CD14-positive monocyte (primary cell): ENCODE measurements at regions not wholly inside any gene's neighbourhood (a gene's known extent, or its start where the extent isn't known, plus 50 kb on each side); places are given as distances from the start of the nearest gene placed in this dataset.

Experiments
- DNase-seq, 3 donors: peaks; one replicate each; pipeline ENCODE4 v3.0.0-alpha.2; 2011 to 2022
- H2AFZ ChIP-seq: 2 replicates; pipeline ENCODE4 v1.6.0; 2012; ENCODE audit warnings: mild to moderate bottlenecking, low read depth, low read length, inconsistent platforms; ENCODE audit not compliant: insufficient read depth, poor library complexity, severe bottlenecking
- H3K27ac ChIP-seq, 2 donors: 1 replicate in 1 of 2; 2 replicates in 1 of 2; pipeline ENCODE4 v1.5.1; 2012 to 2013; ENCODE audit warnings: low read length in 2 of 2, control low read depth in 1 of 2, inconsistent platforms in 1 of 2, low read depth in 1 of 2, mild to moderate bottlenecking in 1 of 2
- H3K27me3 ChIP-seq, 2 donors: one replicate each; pipeline versions ENCODE4 v1.6.0 to v1.6.1; 2011 to 2013; ENCODE audit warnings: low read length in 2 of 2; ENCODE audit not compliant: control insufficient read depth in 2 of 2, insufficient read depth in 2 of 2
- H3K36me3 ChIP-seq, 2 donors: replicated peaks in 1 of 2; 1 replicate in 1 of 2; 2 replicates in 1 of 2; pipeline versions ENCODE4 v1.5.1 to v1.6.1; 2012 to 2013; ENCODE audit warnings: low read length in 2 of 2, control low read depth in 1 of 2, inconsistent platforms in 1 of 2, mild to moderate bottlenecking in 1 of 2; ENCODE audit not compliant: insufficient read depth in 2 of 2, control insufficient read depth in 1 of 2
- H3K4me1 ChIP-seq, 2 donors: 1 replicate in 1 of 2; 2 replicates in 1 of 2; pipeline versions ENCODE4 v1.5.1 to v1.6.1; 2012 to 2013; ENCODE audit warnings: low read length in 2 of 2, control low read depth in 1 of 2, inconsistent platforms in 1 of 2, mild to moderate bottlenecking in 1 of 2, moderate library complexity in 1 of 2; ENCODE audit not compliant: insufficient read depth in 2 of 2, control insufficient read depth in 1 of 2
- H3K4me2 ChIP-seq: replicated peaks from 2 replicates; pipeline ENCODE3; 2012; ENCODE audit warnings: low read length, moderate library complexity, mild to moderate bottlenecking; ENCODE audit not compliant: poor library complexity, severe bottlenecking; ENCODE audit errors: extremely low read depth
- H3K4me3 ChIP-seq, 3 experiments: fragments of 200-600 bp in 1 of 3; sonication (generic) in 1 of 3; replicated peaks in 1 of 3; 1 replicate in 2 of 3; 2 replicates in 1 of 3; pipeline ENCODE4 v1.5.1; 2011 to 2013; ENCODE audit warnings: low read length in 3 of 3, mild to moderate bottlenecking in 3 of 3, control low read depth in 2 of 3, low read depth in 2 of 3, inconsistent platforms in 1 of 3, moderate library complexity in 1 of 3
- H3K79me2 ChIP-seq: 2 replicates; pipeline ENCODE4 v1.6.0; 2012; ENCODE audit warnings: mild to moderate bottlenecking, control low read depth, inconsistent platforms, low read length, moderate library complexity; ENCODE audit not compliant: insufficient read depth
- H3K9ac ChIP-seq: 2 replicates; pipeline ENCODE4 v1.6.0; 2017; ENCODE audit warnings: low read length, mild to moderate bottlenecking; ENCODE audit not compliant: insufficient read depth, poor library complexity, severe bottlenecking
- H3K9me3 ChIP-seq, 2 donors: replicated peaks in 1 of 2; 1 replicate in 1 of 2; 2 replicates in 1 of 2; pipeline versions ENCODE4 v1.5.1 to v1.6.1; 2012 to 2013; ENCODE audit warnings: low read length in 2 of 2, control low read depth in 1 of 2; ENCODE audit not compliant: control insufficient read depth in 1 of 2, insufficient read depth in 1 of 2
- H4K20me1 ChIP-seq: 2 replicates; pipeline ENCODE4 v1.6.0; 2012; ENCODE audit warnings: mild to moderate bottlenecking, low read length, control low read depth, moderate library complexity; ENCODE audit not compliant: insufficient read depth
- H3K27ac Mint-ChIP-seq, 7 donors: one replicate each; pipeline ENCODE4 v1.8.0; 2020; ENCODE audit warnings: mild to moderate bottlenecking in 7 of 7, mixed read lengths in 7 of 7, moderate library complexity in 6 of 7, inconsistent platforms in 2 of 7
- H3K27me3 Mint-ChIP-seq, 3 donors: one replicate each; pipeline ENCODE4 v1.8.0; 2021 to 2022; ENCODE audit warnings: low read depth in 3 of 3, mild to moderate bottlenecking in 3 of 3, mixed read lengths in 3 of 3, moderate library complexity in 3 of 3, inconsistent platforms in 1 of 3
- H3K36me3 Mint-ChIP-seq, 2 donors: one replicate each; pipeline ENCODE4 v1.8.0; 2020; ENCODE audit warnings: mixed read lengths in 2 of 2, inconsistent platforms in 1 of 2, mild to moderate bottlenecking in 1 of 2
- H3K4me1 Mint-ChIP-seq: one replicate; pipeline ENCODE4 v1.8.0; 2020; ENCODE audit warnings: mild to moderate bottlenecking, mixed read lengths
- H3K4me3 Mint-ChIP-seq, 2 donors: one replicate each; pipeline ENCODE4 v1.8.0; 2020; ENCODE audit warnings: mild to moderate bottlenecking in 2 of 2, mixed read lengths in 2 of 2, moderate library complexity in 1 of 2
- H3K9me3 Mint-ChIP-seq, 7 donors: one replicate each; pipeline ENCODE4 v1.8.0; 2020 to 2022; ENCODE audit warnings: mixed read lengths in 7 of 7, mild to moderate bottlenecking in 6 of 7, moderate library complexity in 6 of 7, inconsistent platforms in 2 of 7
- CTCF ChIP-seq: fragments of 200-600 bp; IDR thresholded peaks from one replicate; pipeline ENCODE4 v1.8.0; 2022; ENCODE audit warnings: antibody characterized with exemption, mild to moderate bottlenecking
- WGBS: methylation state at CpG from one replicate; pipeline ENCODE4 v1.1.5; 2013; ENCODE audit warnings: missing lambda C conversion rate; ENCODE audit not compliant: insufficient coverage; 5-methylcytosine and 5-hydroxymethylcytosine counted together
- intact Hi-C, 2 donors: fragments of 100-400 bp; cut with micrococcal nuclease; formaldehyde crosslinking; loops; one replicate each; pipeline versions ENCODE4 v1.15.0 to v1.15.1; 2023

- Histone ChIP-seq H3K79me2 (no peaks in the 10 kb centered on the region), H3K4me1 (no peaks in the 10 kb centered on the region), H3K27ac (no peak overlapping the region), H4K20me1 (no peaks in the 10 kb centered on the region), H3K36me3 (no peaks in the 10 kb centered on the region), H3K9me3 (peaks cover 0 to 6% of the 10 kb centered on the region in 2 donors), H3K4me3 (no peak overlapping the region), H3K9ac (no peak overlapping the region), H2AFZ (no peak overlapping the region), H3K4me2 (no peak overlapping the region), H3K27me3 (peaks cover 0 to 4% of the 10 kb centered on the region in 2 donors)
- TF ChIP-seq CTCF, result no peak
- no CpG with 5 or more reads among the region's 2 CpGs for WGBS
- no peak for DNase-seq
- peaks cover 3 to 5% (median 3%) of the 10 kb centered on the region in 3 donors for H3K27me3 Mint-ChIP-seq
- H3K27ac Mint-ChIP-seq, result no peak overlapping the region
- H3K4me3 Mint-ChIP-seq, result no peak overlapping the region
- no peaks in the 10 kb centered on the region for H3K4me1 Mint-ChIP-seq
- no peaks in the 10 kb centered on the region for H3K36me3 Mint-ChIP-seq
- intact Hi-C loops, result no loop called here
- H3K9me3 Mint-ChIP-seq, result peaks cover 0 to 4% (median 2%) of the 10 kb centered on the region in 7 donors
Observed at GRCh38 chr12:127191129-127191528, 1075.8 kb upstream of the TMEM132C start.

- peaks cover 0 to 8% (median 2%) of the 10 kb centered on the region in 7 donors for H3K9me3 Mint-ChIP-seq
- intact Hi-C loops, result no loop called here
- no peaks in the 10 kb centered on the region for H3K79me2 ChIP-seq
- no peaks in the 10 kb centered on the region for H3K4me1 ChIP-seq
- no peak overlapping the region for H3K4me2 ChIP-seq
- peaks cover 3 to 7% (median 3%) of the 10 kb centered on the region in 3 donors for H3K27me3 Mint-ChIP-seq
- DNase-seq, result no peak
- no peaks in the 10 kb centered on the region for H3K27me3 ChIP-seq
- no peaks in the 10 kb centered on the region for H3K36me3 ChIP-seq
- H4K20me1 ChIP-seq, result no peaks in the 10 kb centered on the region
- no peak overlapping the region for H3K27ac ChIP-seq
- no peak overlapping the region for H3K4me3 Mint-ChIP-seq
- H3K27ac Mint-ChIP-seq, result no peak overlapping the region
- H3K9ac ChIP-seq, result no peak overlapping the region
- peaks cover 0 to 6% of the 10 kb centered on the region in 2 donors for H3K9me3 ChIP-seq
- no peaks in the 10 kb centered on the region for H3K36me3 Mint-ChIP-seq
- WGBS, result no CpG with 5 or more reads among the region's 3 CpGs
- no peak for TF ChIP-seq CTCF
- H3K4me3 ChIP-seq, result no peak overlapping the region
- no peak overlapping the region for H2AFZ ChIP-seq
- no peaks in the 10 kb centered on the region for H3K4me1 Mint-ChIP-seq
Observed at GRCh38 chr12:127192391-127192790, 1074.6 kb upstream of the TMEM132C start.
